GM12864 (cell line): ENCODE measurements at regions not wholly inside any gene's neighbourhood (a gene's known extent, or its start where the extent isn't known, plus 50 kb on each side); places are given as distances from the start of the nearest gene placed in this dataset.
"Not testable (repeated sequence)": the region's sequence is repeated elsewhere in the genome, so short reads cannot be mapped to it uniquely, and the experiment has no call there.

Experiments used
- DNase-seq: peaks from one replicate; pipeline ENCODE4 v3.0.0-alpha.2; 2011; ENCODE audit warnings: low read depth
- H3K4me3 ChIP-seq: 2 replicates; pipeline ENCODE4 v1.5.1; 2011; ENCODE audit warnings: mild to moderate bottlenecking, low read depth, low read length, control low read depth
- TF ChIP-seq, protein P1 (sequence below): IDR thresholded peaks from 2 replicates; pipeline ENCODE4 v1.5.1; 2011; ENCODE audit warnings: low read depth, mild to moderate bottlenecking, moderate library complexity, low read length, control low read depth, inconsistent platforms; ENCODE audit errors: missing control alignments

GRCh38 chrX:123088331-123088730 is 95.7 kb upstream of the GRIA3 start:
- TF ChIP-seq, protein P1, sequence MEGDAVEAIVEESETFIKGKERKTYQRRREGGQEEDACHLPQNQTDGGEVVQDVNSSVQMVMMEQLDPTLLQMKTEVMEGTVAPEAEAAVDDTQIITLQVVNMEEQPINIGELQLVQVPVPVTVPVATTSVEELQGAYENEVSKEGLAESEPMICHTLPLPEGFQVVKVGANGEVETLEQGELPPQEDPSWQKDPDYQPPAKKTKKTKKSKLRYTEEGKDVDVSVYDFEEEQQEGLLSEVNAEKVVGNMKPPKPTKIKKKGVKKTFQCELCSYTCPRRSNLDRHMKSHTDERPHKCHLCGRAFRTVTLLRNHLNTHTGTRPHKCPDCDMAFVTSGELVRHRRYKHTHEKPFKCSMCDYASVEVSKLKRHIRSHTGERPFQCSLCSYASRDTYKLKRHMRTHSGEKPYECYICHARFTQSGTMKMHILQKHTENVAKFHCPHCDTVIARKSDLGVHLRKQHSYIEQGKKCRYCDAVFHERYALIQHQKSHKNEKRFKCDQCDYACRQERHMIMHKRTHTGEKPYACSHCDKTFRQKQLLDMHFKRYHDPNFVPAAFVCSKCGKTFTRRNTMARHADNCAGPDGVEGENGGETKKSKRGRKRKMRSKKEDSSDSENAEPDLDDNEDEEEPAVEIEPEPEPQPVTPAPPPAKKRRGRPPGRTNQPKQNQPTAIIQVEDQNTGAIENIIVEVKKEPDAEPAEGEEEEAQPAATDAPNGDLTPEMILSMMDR: no peak
- no peak for DNase-seq
- no peak overlapping the region for H3K4me3 ChIP-seq

DNA sequence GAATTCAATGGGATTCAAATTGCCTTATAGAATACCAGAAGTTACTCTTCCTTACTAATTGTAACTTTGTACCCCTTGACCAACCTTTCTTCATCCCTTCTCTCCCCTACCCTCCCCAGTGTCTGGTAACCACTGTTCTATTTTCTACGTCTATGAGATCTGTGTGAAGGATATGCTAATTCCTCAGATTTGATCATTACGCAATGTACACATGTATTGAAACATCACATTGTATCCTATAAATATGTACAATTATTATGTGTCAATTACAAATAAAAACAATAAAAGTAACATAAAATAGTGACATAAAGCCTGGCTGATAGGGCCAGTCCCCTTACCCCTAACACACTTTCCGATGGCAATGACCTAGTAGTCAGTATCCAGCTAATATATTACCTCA is 95.1 kb upstream of the GRIA3 start:
- DNase-seq: no peak

GRCh38 chrX:123093792-123094191 is 90.3 kb upstream of the GRIA3 start:
- no peak overlapping the region for H3K4me3 ChIP-seq
- DNase-seq: no peak
- TF ChIP-seq, protein P1: no peak

More for the DNA sequence above, 95.1 kb upstream of the GRIA3 start:
- TF ChIP-seq, protein P1: no peak
- H3K4me3 ChIP-seq: no peak overlapping the region

DNA sequence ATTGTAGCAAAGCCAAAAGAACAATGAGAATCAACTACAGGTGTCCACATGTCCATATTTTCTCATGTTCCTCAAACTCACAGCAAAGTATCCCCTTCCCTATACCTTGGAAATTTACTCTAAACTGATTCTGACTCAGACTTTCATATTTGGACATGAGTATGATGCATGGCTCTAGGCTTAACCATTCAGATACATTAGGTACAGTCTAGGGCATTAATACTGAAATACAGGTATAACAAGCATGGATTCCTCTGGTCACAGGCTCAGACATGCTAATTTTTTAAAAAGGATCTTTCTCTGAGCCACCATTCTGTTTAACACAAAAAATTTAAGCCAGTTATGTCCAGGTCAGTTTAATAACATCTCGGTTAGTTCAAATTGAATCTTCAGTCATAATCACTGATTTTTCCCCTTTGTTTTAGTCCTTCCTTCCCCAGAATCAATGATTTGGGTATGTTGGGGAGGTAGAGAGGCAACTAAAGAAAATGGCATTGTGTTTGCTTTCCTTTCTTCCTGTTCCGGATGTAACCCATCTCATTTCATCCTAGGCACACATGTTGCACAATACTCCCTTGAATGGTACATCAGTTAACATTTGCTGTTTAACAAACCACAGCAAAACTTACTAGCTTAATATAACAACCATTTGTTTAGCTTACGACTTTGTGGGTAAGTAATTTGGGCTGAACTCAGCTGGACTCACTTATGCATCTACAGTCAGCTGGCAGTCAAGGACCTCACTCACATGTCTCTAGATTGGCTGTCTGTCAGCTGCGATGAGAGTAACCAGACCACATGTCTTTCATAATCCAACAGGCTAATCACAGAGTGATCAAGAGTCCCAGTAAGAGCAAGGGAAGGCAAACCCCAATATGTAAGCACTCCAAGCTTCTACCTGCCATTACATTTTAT is 75.3 kb upstream of the GRIA3 start:
- TF ChIP-seq, protein P1: no peak
- H3K4me3 ChIP-seq: no peak overlapping the region
- DNase-seq: no peak

DNA sequence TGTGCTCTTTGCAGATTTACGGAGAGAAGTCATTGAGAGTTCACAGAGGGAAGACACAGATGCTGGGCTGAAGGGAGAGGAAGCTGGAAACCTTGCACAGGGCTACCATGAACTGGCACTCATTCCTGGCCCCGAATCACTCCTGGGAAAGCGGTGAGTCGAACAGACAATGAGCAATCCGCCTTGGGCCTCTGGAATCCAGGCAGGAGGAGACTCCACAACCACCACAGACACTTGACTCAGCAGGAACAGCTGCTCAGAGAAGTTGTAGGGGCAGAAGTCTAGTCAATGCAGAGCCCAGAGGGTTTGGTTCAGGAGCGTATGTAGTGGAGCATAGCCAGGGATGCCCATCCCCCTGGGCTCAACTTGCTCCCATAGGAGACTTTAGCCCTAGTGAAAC is 62.8 kb upstream of the GRIA3 start:
- no peak for DNase-seq
- TF ChIP-seq, protein P1: no peak
- H3K4me3 ChIP-seq: no peak overlapping the region

DNA sequence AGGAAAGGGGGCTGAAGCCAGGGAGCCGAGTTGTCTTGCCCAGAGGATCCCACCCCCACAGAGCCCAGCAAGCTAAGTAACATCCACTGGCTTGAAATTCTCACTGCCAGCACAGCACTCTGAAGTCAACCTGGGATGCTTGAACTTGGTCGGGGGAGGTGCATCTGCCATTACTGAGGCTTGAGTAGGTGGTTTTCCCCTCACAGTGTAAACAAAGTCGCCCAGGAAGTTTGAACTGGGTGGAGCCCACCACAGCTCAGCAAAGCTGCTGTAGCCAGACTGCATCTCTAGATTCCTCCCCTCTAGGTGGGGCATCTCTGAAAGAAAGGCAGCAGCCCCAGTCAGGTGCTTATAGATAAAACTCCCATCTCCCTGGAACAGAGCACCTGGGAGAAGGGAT is 54.3 kb upstream of the GRIA3 start:
- not testable (repeated sequence) for DNase-seq, H3K4me3 ChIP-seq
